Progenitor cell of endocrine pancreas (in vitro differentiated cells): ENCODE measurements at regions not wholly inside any gene's neighbourhood (a gene's known extent, or its start where the extent isn't known, plus 50 kb on each side); places are given as distances from the start of the nearest gene placed in this dataset.

Experiments used
- DNase-seq: peaks from one replicate; pipeline ENCODE4 v3.0.0; 2021; ENCODE audit warnings: low spot score; ENCODE audit not compliant: unreplicated experiment
- H3K27ac Mint-ChIP-seq: 2 replicates; pipeline ENCODE4 v1.8.0; 2021; ENCODE audit warnings: mild to moderate bottlenecking, moderate library complexity, mixed read lengths
- H3K27me3 Mint-ChIP-seq: 2 replicates; pipeline ENCODE4 v1.8.0; 2021; ENCODE audit warnings: mixed read lengths
- H3K36me3 Mint-ChIP-seq: 2 replicates; pipeline ENCODE4 v1.8.0; 2022; ENCODE audit warnings: mixed read lengths; ENCODE audit not compliant: insufficient read depth
- H3K4me1 Mint-ChIP-seq: 2 replicates; pipeline ENCODE4 v1.8.0; 2021; ENCODE audit warnings: low read depth, mixed read lengths
- H3K4me3 Mint-ChIP-seq: 2 replicates; pipeline ENCODE4 v1.8.0; 2021; ENCODE audit warnings: low read depth, mild to moderate bottlenecking, moderate library complexity, mixed read lengths
- H3K9me3 Mint-ChIP-seq: 2 replicates; pipeline ENCODE4 v1.8.0; 2021; ENCODE audit warnings: low read depth, mixed read lengths
- CTCF ChIP-seq: fragments of 200-600 bp; sonication (generic); IDR thresholded peaks from one replicate; pipeline ENCODE4 v1.5.0; 2021; ENCODE audit warnings: antibody characterized with exemption, mild to moderate bottlenecking; ENCODE audit not compliant: unreplicated experiment

GRCh38 chr11:104328512-104328907, 164.6 kb upstream of the PDGFD start:
- Mint-ChIP-seq H3K27ac (no peak overlapping the region), H3K9me3 (no peaks in the 10 kb centered on the region), H3K27me3 (no peaks in the 10 kb centered on the region), H3K4me1 (no peaks in the 10 kb centered on the region), H3K36me3 (no peaks in the 10 kb centered on the region), H3K4me3 (no peak overlapping the region)
- TF ChIP-seq CTCF, result no peak
- DNase-seq, result no peak

GRCh38 chr11:104327861-104328511, 164.0 kb upstream of the PDGFD start:
- TF ChIP-seq CTCF, result no peak
- no peaks in the 10 kb centered on the region for H3K9me3 Mint-ChIP-seq
- no peak overlapping the region for H3K27ac Mint-ChIP-seq
- H3K4me3 Mint-ChIP-seq, result no peak overlapping the region
- no peaks in the 10 kb centered on the region for H3K4me1 Mint-ChIP-seq
- no peak for DNase-seq
- H3K27me3 Mint-ChIP-seq, result no peaks in the 10 kb centered on the region
- no peaks in the 10 kb centered on the region for H3K36me3 Mint-ChIP-seq

- H3K4me1 Mint-ChIP-seq, result peaks cover 4% of the 10 kb centered on the region
- H3K36me3 Mint-ChIP-seq, result no peaks in the 10 kb centered on the region
Measured at GRCh38 chr11:104325093-104325492, 161.1 kb upstream of the PDGFD start.

GRCh38 chr11:104324276-104324675, 160.3 kb upstream of the PDGFD start:
- Mint-ChIP-seq H3K4me1 (peaks cover 4% of the 10 kb centered on the region), H3K27ac (no peak overlapping the region), H3K4me3 (no peak overlapping the region), H3K36me3 (no peaks in the 10 kb centered on the region), H3K9me3 (no peaks in the 10 kb centered on the region), H3K27me3 (no peaks in the 10 kb centered on the region)
- no peak for TF ChIP-seq CTCF
- DNase-seq, result no peak

More at GRCh38 chr11:104325093-104325492, 161.1 kb upstream of the PDGFD start:
- H3K9me3 Mint-ChIP-seq, result no peaks in the 10 kb centered on the region
- H3K27me3 Mint-ChIP-seq, result no peaks in the 10 kb centered on the region
- no peak for DNase-seq
- TF ChIP-seq CTCF, result no peak
- no peak overlapping the region for H3K4me3 Mint-ChIP-seq
- H3K27ac Mint-ChIP-seq, result no peak overlapping the region

GRCh38 chr11:104323841-104324240, 159.9 kb upstream of the PDGFD start:
- Mint-ChIP-seq H3K4me3 (no peak overlapping the region), H3K4me1 (peaks cover 4% of the 10 kb centered on the region), H3K9me3 (no peaks in the 10 kb centered on the region), H3K36me3 (no peaks in the 10 kb centered on the region), H3K27ac (no peak overlapping the region), H3K27me3 (no peaks in the 10 kb centered on the region)
- no peak for TF ChIP-seq CTCF
- DNase-seq, result no peak
